Fibroblast of the aortic adventitia (primary cell): ENCODE measurements at regions not wholly inside any gene's neighbourhood (a gene's known extent, or its start where the extent isn't known, plus 50 kb on each side); places are given as distances from the start of the nearest gene placed in this dataset. TPM values are rescaled to one million over a fixed set of nuclear protein-coding genes. Genes with fewer than 3 reads are reported as not detected.
A peak's percentile ranks its signal among the peaks of the same experiment; 100 is the strongest.

Source experiments
- DNase-seq: peaks from one replicate; pipeline ENCODE4 v3.0.0-alpha.2; 2010; ENCODE audit warnings: low read depth
- H3K4me3 ChIP-seq: 2 replicates; pipeline ENCODE4 v1.5.1; 2011; ENCODE audit warnings: low read depth, mild to moderate bottlenecking, control low read depth, low read length, moderate library complexity
- CTCF ChIP-seq: IDR thresholded peaks from 2 replicates; pipeline ENCODE4 v1.5.1; 2011; ENCODE audit warnings: mild to moderate bottlenecking, low read length, control low read depth, inconsistent platforms; ENCODE audit not compliant: insufficient read depth
- small RNA-seq: library from RNA; depleted of rRNA; stranded (forward); fragments of <200 nt; gene quantifications from one replicate; pipeline ENCODE3, GENCODE V24; 2012

GRCh38 chr2:71744781-71745180 is 291.4 kb downstream of the DYSF start:
- no peak for TF ChIP-seq CTCF
- no peak overlapping the region for H3K4me3 ChIP-seq
- DNase-seq = no peak

- DNase-seq = no peak
- H3K4me3 ChIP-seq = no peak overlapping the region
- TF ChIP-seq CTCF = no peak
Measured at GRCh38 chr2:71743995-71744675, 290.8 kb downstream of the DYSF start.

- no peak overlapping the region for H3K4me3 ChIP-seq
- no peak for TF ChIP-seq CTCF
- peak; percentile 91 for DNase-seq
Measured at GRCh38 chr2:71742953-71743601, 289.7 kb downstream of the DYSF start.

- no peak for DNase-seq
- H3K4me3 ChIP-seq = no peak overlapping the region
- TF ChIP-seq CTCF = no peak
Measured at GRCh38 chr2:71736986-71737385, 283.6 kb downstream of the DYSF start.

GRCh38 chr2:71736091-71736861 is 282.9 kb downstream of the DYSF start:
- no peak overlapping the region for H3K4me3 ChIP-seq
- no peak for TF ChIP-seq CTCF
- no peak for DNase-seq

Small RNAs in the stretch of these regions (small RNA-seq; reads per million reads assigned to genes)
- not detected for gene RPS20P10
